A549 (cell line): ENCODE measurements at regions not wholly inside any gene's neighbourhood (a gene's known extent, or its start where the extent isn't known, plus 50 kb on each side); places are given as distances from the start of the nearest gene placed in this dataset.

Source experiments
- CBX8 ChIP-seq: fragments of 200-600 bp; sonication (generic); IDR thresholded peaks from 2 replicates; pipeline ENCODE4 v1.6.1; 2016
- ESRRA ChIP-seq: fragments of 150-350 bp; IDR thresholded peaks from 2 replicates; pipeline ENCODE4 v1.6.1; 2014; ENCODE audit warnings: mild to moderate bottlenecking, low read length, borderline replicate concordance
- KDM1A ChIP-seq: fragments of 200-600 bp; sonication (generic); IDR thresholded peaks from 2 replicates; pipeline ENCODE4 v1.6.1; 2016; ENCODE audit warnings: low read depth, mild to moderate bottlenecking
- TF ChIP-seq, protein P1 (sequence below): fragments of 200-600 bp; sonication (generic); IDR thresholded peaks from 2 replicates; pipeline ENCODE4 v1.6.1; 2016; ENCODE audit warnings: antibody characterized with exemption, mild to moderate bottlenecking, moderate library complexity
- TF ChIP-seq, protein P2 (sequence below): fragments of >200 bp; sonication (Bioruptor Twin); formaldehyde crosslinking; IDR thresholded peaks from 3 replicates; pipeline ENCODE4 v1.5.1; 2016
- TF ChIP-seq, protein P3 (sequence below): IDR thresholded peaks from 2 replicates; pipeline ENCODE4 v1.6.1; 2012

DNA sequence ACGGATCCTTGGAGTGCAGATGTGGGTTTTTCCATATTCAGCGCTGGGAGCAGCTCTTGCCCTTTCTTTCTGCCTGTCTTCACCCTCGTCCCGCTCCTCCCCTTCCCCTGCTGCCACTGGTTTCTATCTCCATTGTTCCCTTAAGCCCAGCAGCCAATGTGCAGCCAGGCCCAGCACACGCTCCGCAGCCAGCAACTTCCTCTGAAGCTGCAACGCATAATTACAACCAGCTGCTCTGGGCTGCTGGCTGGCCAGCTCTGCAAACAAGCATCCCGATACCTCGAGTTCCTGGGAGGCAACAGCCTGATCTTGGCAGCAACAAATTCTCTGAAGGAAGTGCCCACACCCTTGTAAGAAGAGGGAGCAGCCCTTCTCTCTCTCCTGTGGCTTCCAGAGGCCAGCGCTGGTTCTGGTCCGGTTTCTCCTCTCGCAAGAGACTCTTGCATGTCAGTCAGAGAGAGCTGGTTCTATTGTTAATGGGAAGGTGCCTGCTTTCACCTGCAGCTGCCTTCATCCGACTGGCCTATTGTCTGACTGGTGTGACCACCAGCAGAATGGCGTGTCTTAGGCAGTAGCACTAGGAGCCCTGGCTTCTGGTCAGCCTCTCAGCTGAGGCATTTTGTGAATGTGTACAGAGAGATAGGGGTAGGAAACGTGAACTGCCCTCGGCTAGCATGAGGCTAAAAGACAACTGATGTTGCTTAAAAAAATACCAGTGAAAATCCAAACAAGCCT, 83.8 kb upstream of the MAML3 start:
- TF ChIP-seq, protein P1, sequence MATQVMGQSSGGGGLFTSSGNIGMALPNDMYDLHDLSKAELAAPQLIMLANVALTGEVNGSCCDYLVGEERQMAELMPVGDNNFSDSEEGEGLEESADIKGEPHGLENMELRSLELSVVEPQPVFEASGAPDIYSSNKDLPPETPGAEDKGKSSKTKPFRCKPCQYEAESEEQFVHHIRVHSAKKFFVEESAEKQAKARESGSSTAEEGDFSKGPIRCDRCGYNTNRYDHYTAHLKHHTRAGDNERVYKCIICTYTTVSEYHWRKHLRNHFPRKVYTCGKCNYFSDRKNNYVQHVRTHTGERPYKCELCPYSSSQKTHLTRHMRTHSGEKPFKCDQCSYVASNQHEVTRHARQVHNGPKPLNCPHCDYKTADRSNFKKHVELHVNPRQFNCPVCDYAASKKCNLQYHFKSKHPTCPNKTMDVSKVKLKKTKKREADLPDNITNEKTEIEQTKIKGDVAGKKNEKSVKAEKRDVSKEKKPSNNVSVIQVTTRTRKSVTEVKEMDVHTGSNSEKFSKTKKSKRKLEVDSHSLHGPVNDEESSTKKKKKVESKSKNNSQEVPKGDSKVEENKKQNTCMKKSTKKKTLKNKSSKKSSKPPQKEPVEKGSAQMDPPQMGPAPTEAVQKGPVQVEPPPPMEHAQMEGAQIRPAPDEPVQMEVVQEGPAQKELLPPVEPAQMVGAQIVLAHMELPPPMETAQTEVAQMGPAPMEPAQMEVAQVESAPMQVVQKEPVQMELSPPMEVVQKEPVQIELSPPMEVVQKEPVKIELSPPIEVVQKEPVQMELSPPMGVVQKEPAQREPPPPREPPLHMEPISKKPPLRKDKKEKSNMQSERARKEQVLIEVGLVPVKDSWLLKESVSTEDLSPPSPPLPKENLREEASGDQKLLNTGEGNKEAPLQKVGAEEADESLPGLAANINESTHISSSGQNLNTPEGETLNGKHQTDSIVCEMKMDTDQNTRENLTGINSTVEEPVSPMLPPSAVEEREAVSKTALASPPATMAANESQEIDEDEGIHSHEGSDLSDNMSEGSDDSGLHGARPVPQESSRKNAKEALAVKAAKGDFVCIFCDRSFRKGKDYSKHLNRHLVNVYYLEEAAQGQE, result no peak
- no peak for TF ChIP-seq KDM1A
- TF ChIP-seq, protein P2, sequence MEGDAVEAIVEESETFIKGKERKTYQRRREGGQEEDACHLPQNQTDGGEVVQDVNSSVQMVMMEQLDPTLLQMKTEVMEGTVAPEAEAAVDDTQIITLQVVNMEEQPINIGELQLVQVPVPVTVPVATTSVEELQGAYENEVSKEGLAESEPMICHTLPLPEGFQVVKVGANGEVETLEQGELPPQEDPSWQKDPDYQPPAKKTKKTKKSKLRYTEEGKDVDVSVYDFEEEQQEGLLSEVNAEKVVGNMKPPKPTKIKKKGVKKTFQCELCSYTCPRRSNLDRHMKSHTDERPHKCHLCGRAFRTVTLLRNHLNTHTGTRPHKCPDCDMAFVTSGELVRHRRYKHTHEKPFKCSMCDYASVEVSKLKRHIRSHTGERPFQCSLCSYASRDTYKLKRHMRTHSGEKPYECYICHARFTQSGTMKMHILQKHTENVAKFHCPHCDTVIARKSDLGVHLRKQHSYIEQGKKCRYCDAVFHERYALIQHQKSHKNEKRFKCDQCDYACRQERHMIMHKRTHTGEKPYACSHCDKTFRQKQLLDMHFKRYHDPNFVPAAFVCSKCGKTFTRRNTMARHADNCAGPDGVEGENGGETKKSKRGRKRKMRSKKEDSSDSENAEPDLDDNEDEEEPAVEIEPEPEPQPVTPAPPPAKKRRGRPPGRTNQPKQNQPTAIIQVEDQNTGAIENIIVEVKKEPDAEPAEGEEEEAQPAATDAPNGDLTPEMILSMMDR, result no peak
- TF ChIP-seq CBX8, result no peak
- TF ChIP-seq, protein P3, sequence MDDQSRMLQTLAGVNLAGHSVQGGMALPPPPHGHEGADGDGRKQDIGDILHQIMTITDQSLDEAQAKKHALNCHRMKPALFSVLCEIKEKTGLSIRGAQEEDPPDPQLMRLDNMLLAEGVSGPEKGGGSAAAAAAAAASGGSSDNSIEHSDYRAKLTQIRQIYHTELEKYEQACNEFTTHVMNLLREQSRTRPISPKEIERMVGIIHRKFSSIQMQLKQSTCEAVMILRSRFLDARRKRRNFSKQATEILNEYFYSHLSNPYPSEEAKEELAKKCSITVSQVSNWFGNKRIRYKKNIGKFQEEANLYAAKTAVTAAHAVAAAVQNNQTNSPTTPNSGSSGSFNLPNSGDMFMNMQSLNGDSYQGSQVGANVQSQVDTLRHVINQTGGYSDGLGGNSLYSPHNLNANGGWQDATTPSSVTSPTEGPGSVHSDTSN, result no peak
- TF ChIP-seq ESRRA, result no peak
